Smooth muscle cell (in vitro differentiated cells): ENCODE measurements at regions not wholly inside any gene's neighbourhood (a gene's known extent, or its start where the extent isn't known, plus 50 kb on each side); places are given as distances from the start of the nearest gene placed in this dataset.

Experiments
- DNase-seq: peaks from one replicate; lab custom pipeline; 2025; ENCODE audit not compliant: unreplicated experiment; lab: John Stamatoyannopoulos, UW
- H2AFZ ChIP-seq: fragments of 200-600 bp; sonication (generic); 2 replicates; pipeline ENCODE4 v1.6.0; 2016; ENCODE audit warnings: antibody characterized with exemption, low read depth, mild to moderate bottlenecking
- H3F3A ChIP-seq: fragments of 200-600 bp; sonication (generic); 2 replicates; pipeline ENCODE4 v1.6.0; 2017; ENCODE audit warnings: antibody characterized with exemption, low read depth
- H3K27ac ChIP-seq: fragments of 200-600 bp; sonication (generic); 2 replicates; pipeline ENCODE4 v1.5.1; 2016; ENCODE audit warnings: low read depth, mild to moderate bottlenecking
- H3K27me3 ChIP-seq: fragments of 200-600 bp; sonication (generic); 2 replicates; pipeline ENCODE4 v1.6.1; 2016; ENCODE audit warnings: low read depth, mild to moderate bottlenecking
- H3K36me3 ChIP-seq: fragments of 200-600 bp; sonication (generic); 2 replicates; pipeline ENCODE4 v1.5.1; 2016; ENCODE audit warnings: low read depth
- H3K4me1 ChIP-seq: fragments of 200-600 bp; sonication (generic); 2 replicates; pipeline ENCODE4 v1.5.1; 2016; ENCODE audit warnings: low read depth
- H3K4me2 ChIP-seq: fragments of 200-600 bp; sonication (generic); 2 replicates; pipeline ENCODE4 v1.6.0; 2016; ENCODE audit warnings: mild to moderate bottlenecking
- H3K4me3 ChIP-seq: fragments of 200-600 bp; sonication (generic); 2 replicates; pipeline ENCODE4 v1.5.1; 2016; ENCODE audit warnings: mild to moderate bottlenecking
- H3K79me2 ChIP-seq: fragments of 200-600 bp; sonication (generic); 2 replicates; pipeline ENCODE4 v1.6.0; 2016; ENCODE audit warnings: low read depth, mild to moderate bottlenecking
- H3K9ac ChIP-seq: fragments of 200-600 bp; sonication (generic); 2 replicates; pipeline ENCODE4 v1.6.0; 2016; ENCODE audit warnings: low read depth
- H3K9me3 ChIP-seq: fragments of 200-600 bp; sonication (generic); replicated peaks from 2 replicates; pipeline ENCODE4 v1.5.1; 2016; ENCODE audit warnings: low read depth
- H4K20me1 ChIP-seq: fragments of 200-600 bp; sonication (generic); 2 replicates; pipeline ENCODE4 v1.6.0; 2016; ENCODE audit warnings: low read depth
- CTCF ChIP-seq: fragments of 200-600 bp; sonication (generic); IDR thresholded peaks from 2 replicates; pipeline ENCODE4 v1.5.1; 2017; ENCODE audit warnings: borderline replicate concordance, mild to moderate bottlenecking, antibody characterized with exemption; ENCODE audit not compliant: insufficient read depth, poor library complexity, severe bottlenecking
- WGBS: methylation state at CpG from one replicate; pipeline ENCODE4 v1.1.7; 2016; ENCODE audit warnings: low lambda C conversion rate; 5-methylcytosine and 5-hydroxymethylcytosine counted together

GRCh38 chr11:129290966-129291365 lies 84.7 kb upstream of the BARX2 start:
- Histone ChIP-seq H3K36me3 (no peaks in the 10 kb centered on the region), H3K9ac (no peak overlapping the region), H3K4me2 (no peak overlapping the region), H4K20me1 (no peaks in the 10 kb centered on the region), H3K4me1 (no peaks in the 10 kb centered on the region), H3K9me3 (no peaks in the 10 kb centered on the region), H3F3A (no peaks in the 10 kb centered on the region), H3K27me3 (no peaks in the 10 kb centered on the region), H3K27ac (no peak overlapping the region), H2AFZ (no peak overlapping the region), H3K79me2 (no peaks in the 10 kb centered on the region), H3K4me3 (no peak overlapping the region)
- 39% methylated on average over 7 of the region's 7 CpGs for WGBS
- DNase-seq = no peak
- no peak for TF ChIP-seq CTCF

GRCh38 chr11:129289350-129290040 lies 86.2 kb upstream of the BARX2 start:
- Histone ChIP-seq H3K9me3 (no peaks in the 10 kb centered on the region), H3K4me1 (no peaks in the 10 kb centered on the region), H3F3A (no peaks in the 10 kb centered on the region), H3K4me3 (no peak overlapping the region), H3K9ac (no peak overlapping the region), H3K27ac (no peak overlapping the region), H2AFZ (no peak overlapping the region), H3K36me3 (no peaks in the 10 kb centered on the region), H3K27me3 (no peaks in the 10 kb centered on the region), H3K79me2 (no peaks in the 10 kb centered on the region), H4K20me1 (no peaks in the 10 kb centered on the region), H3K4me2 (no peak overlapping the region)
- no peak for DNase-seq
- no peak for TF ChIP-seq CTCF
- 95% methylated on average over 13 of the region's 13 CpGs for WGBS

- no peaks in the 10 kb centered on the region for H3K79me2 ChIP-seq
- WGBS = 43% methylated on average over 3 of the region's 3 CpGs
- H3K27me3 ChIP-seq = no peaks in the 10 kb centered on the region
- H3K4me3 ChIP-seq = no peak overlapping the region
- H3K4me2 ChIP-seq = no peak overlapping the region
- H3K9me3 ChIP-seq = no peaks in the 10 kb centered on the region
- no peak overlapping the region for H3K9ac ChIP-seq
- no peaks in the 10 kb centered on the region for H4K20me1 ChIP-seq
- H3K27ac ChIP-seq = no peak overlapping the region
- H2AFZ ChIP-seq = no peak overlapping the region
- DNase-seq = no peak
- no peak for TF ChIP-seq CTCF
- H3F3A ChIP-seq = peaks cover 9% of the 10 kb centered on the region
- H3K36me3 ChIP-seq = no peaks in the 10 kb centered on the region
- H3K4me1 ChIP-seq = no peaks in the 10 kb centered on the region
Observed at GRCh38 chr11:129287920-129288319, 87.7 kb upstream of the BARX2 start.

GRCh38 chr11:129286813-129287212 lies 88.8 kb upstream of the BARX2 start:
- H3K4me2 ChIP-seq = no peak overlapping the region
- DNase-seq = no peak

More at GRCh38 chr11:129286813-129287212, 88.8 kb upstream of the BARX2 start:
- Histone ChIP-seq H4K20me1 (no peaks in the 10 kb centered on the region), H3F3A (peaks cover 9% of the 10 kb centered on the region), H3K27me3 (no peaks in the 10 kb centered on the region), H3K4me3 (no peak overlapping the region), H3K9me3 (no peaks in the 10 kb centered on the region), H3K4me1 (no peaks in the 10 kb centered on the region), H3K79me2 (no peaks in the 10 kb centered on the region), H3K27ac (no peak overlapping the region), H3K9ac (no peak overlapping the region), H3K36me3 (no peaks in the 10 kb centered on the region), H2AFZ (peak overlapping the region; percentile 14)
- 49% methylated on average over 7 of the region's 7 CpGs for WGBS
- no peak for TF ChIP-seq CTCF
